GM23248 (cell line): ENCODE measurements at regions not wholly inside any gene's neighbourhood (a gene's known extent, or its start where the extent isn't known, plus 50 kb on each side); places are given as distances from the start of the nearest gene placed in this dataset.
"Not testable (repeated sequence)": the region's sequence is repeated elsewhere in the genome, so short reads cannot be mapped to it uniquely, and the experiment has no call there.

ENCODE experiments used
- DNase-seq: peaks from one replicate; pipeline ENCODE4 v3.0.0-alpha.2; 2015
- H2AFZ ChIP-seq: fragments of 200-600 bp; sonication (generic); 2 replicates; pipeline ENCODE4 v1.6.1; 2016; ENCODE audit warnings: antibody characterized with exemption
- H3F3A ChIP-seq: fragments of 200-600 bp; sonication (generic); 2 replicates; pipeline ENCODE4 v1.6.1; 2016; ENCODE audit warnings: mild to moderate bottlenecking, antibody characterized with exemption, mixed run types; ENCODE audit not compliant: insufficient read depth
- H3K27ac ChIP-seq: fragments of 200-600 bp; sonication (generic); 2 replicates; pipeline ENCODE4 v1.5.1; 2016; ENCODE audit warnings: mild to moderate bottlenecking
- H3K27me3 ChIP-seq: fragments of 200-600 bp; sonication (generic); replicated peaks from 2 replicates; pipeline ENCODE4 v1.6.1; 2016; ENCODE audit warnings: mild to moderate bottlenecking; ENCODE audit not compliant: insufficient read depth
- H3K36me3 ChIP-seq: fragments of 200-600 bp; sonication (generic); 2 replicates; pipeline ENCODE4 v1.6.1; 2016; ENCODE audit warnings: low read depth, mild to moderate bottlenecking
- H3K4me1 ChIP-seq: fragments of 200-600 bp; sonication (generic); 2 replicates; pipeline ENCODE4 v1.6.1; 2016; ENCODE audit warnings: mild to moderate bottlenecking; ENCODE audit not compliant: insufficient read depth
- H3K4me2 ChIP-seq: fragments of 200-600 bp; sonication (generic); one replicate; pipeline ENCODE4 v1.6.1; 2016; ENCODE audit warnings: mild to moderate bottlenecking; ENCODE audit not compliant: unreplicated experiment
- H3K4me3 ChIP-seq: fragments of 200-600 bp; sonication (generic); 2 replicates; pipeline ENCODE4 v1.5.1; 2016; ENCODE audit warnings: mild to moderate bottlenecking
- H3K79me2 ChIP-seq: fragments of 200-600 bp; sonication (generic); 2 replicates; pipeline ENCODE4 v1.6.1; 2016; ENCODE audit warnings: mild to moderate bottlenecking; ENCODE audit not compliant: insufficient read depth
- H3K9ac ChIP-seq: fragments of 200-600 bp; sonication (generic); 2 replicates; pipeline ENCODE4 v1.6.1; 2016; ENCODE audit warnings: mild to moderate bottlenecking
- H3K9me2 ChIP-seq: fragments of 200-600 bp; sonication (generic); 2 replicates; pipeline ENCODE4 v1.6.1; 2016; ENCODE audit warnings: mixed run types, mild to moderate bottlenecking, moderate library complexity; ENCODE audit not compliant: insufficient read depth
- H3K9me3 ChIP-seq: fragments of 200-600 bp; sonication (generic); one replicate; pipeline ENCODE4 v1.6.1; 2017; ENCODE audit warnings: low read depth
- H4K20me1 ChIP-seq: fragments of 200-600 bp; sonication (generic); 2 replicates; pipeline ENCODE4 v1.6.0; 2016; ENCODE audit not compliant: insufficient read depth
- WGBS, 2 experiments: methylation state at CpG; one replicate each; pipeline ENCODE4 v1.1.6; 2015 to 2017; ENCODE audit warnings: low lambda C conversion rate in 2 of 2, low coverage in 1 of 2; ENCODE audit errors: missing lambda C conversion rate in 2 of 2; 5-methylcytosine and 5-hydroxymethylcytosine counted together
- in situ Hi-C: fragments of 300-500 bp; cut with MboI; formaldehyde crosslinking; loops from 2 replicates; pipeline ENCODE4 v1.15.0; 2020

DNA sequence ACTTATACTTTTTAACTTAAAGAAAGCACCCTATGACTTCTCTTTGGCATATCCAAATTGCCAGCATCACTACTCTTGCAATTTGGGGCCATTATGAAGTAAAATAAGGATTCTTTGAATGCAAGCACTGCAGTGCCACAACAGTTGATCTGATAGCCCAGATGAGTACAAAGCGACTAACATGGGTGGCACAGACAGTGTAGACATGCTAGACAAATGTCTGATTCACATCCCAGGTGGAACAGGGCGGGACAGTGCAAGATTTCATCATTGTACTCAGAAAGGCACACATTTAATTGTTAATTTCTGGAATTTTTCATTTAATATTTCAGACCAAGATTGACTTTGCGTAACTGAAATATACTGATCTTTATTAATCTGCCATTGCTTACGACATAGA lies 68.5 kb upstream of the MTLN start:
- H3K79me2 ChIP-seq, H3K9me2 ChIP-seq, in situ Hi-C loops, H3K4me2 ChIP-seq, H3K9ac ChIP-seq, H3K27ac ChIP-seq, DNase-seq, H3K9me3 ChIP-seq, H3F3A ChIP-seq, H3K36me3 ChIP-seq, H3K4me1 ChIP-seq, H3K27me3 ChIP-seq, H2AFZ ChIP-seq, H4K20me1 ChIP-seq, H3K4me3 ChIP-seq: not testable (repeated sequence)
- 95 to 98% methylated on average over 2 of the region's 4 CpGs for WGBS, 2 experiments

DNA sequence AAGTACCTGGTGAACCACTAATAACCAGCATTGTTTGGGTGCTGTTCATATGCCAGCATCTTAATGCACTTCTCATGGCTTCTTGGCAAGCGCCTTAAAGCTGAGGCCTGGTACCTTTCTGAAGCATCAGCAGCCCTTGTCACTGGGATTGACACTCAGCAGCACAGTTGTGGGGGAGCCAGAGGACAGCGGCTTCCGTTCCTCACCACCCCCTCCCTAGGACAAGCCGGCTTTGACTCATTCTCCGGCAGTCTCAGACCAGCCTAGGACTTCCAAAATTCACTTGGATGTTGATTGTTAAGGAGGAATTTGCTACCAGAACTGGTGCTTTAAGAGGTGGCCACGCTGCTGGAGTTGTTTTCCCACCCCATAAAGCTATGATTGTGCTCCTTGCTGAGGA lies 64.7 kb upstream of the MTLN start:
- WGBS, 2 experiments: no CpG with 5 or more reads among the region's 6 CpGs
- H3K9me2 ChIP-seq, H3K4me3 ChIP-seq, H3K27ac ChIP-seq, H2AFZ ChIP-seq, H3K36me3 ChIP-seq, H3K4me2 ChIP-seq, in situ Hi-C loops, H3K9ac ChIP-seq, H3K27me3 ChIP-seq, H3K79me2 ChIP-seq, DNase-seq, H3K9me3 ChIP-seq, H3F3A ChIP-seq, H3K4me1 ChIP-seq, H4K20me1 ChIP-seq: not testable (repeated sequence)

DNA sequence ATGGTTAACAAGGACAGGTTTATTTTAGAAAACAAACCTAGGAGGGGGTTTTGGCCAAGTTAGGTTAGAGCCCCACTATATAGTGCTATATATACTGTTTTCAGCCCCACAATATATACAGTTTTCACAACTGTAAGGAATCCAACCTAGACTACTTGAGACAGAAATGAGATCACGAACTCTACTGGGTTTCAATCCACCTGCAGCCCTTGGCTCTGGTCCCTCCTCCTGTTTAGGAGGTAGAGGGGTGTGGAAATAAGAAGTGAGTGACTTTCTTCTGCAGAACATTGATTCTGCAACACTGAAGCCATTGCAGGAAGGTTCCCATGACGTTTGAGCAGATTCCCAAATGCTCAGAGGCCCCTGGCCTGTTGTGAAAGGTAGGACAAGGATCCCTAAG lies 63.7 kb upstream of the MTLN start:
- in situ Hi-C loops, H3K27ac ChIP-seq, H3F3A ChIP-seq, H3K9me3 ChIP-seq, H3K4me3 ChIP-seq, H3K36me3 ChIP-seq, H4K20me1 ChIP-seq, H3K4me1 ChIP-seq, H2AFZ ChIP-seq, H3K4me2 ChIP-seq, H3K27me3 ChIP-seq, H3K9me2 ChIP-seq, H3K9ac ChIP-seq, H3K79me2 ChIP-seq, DNase-seq: not testable (repeated sequence)
- WGBS, 2 experiments: 75 to 79% methylated on average over 1 of the region's 2 CpGs

DNA sequence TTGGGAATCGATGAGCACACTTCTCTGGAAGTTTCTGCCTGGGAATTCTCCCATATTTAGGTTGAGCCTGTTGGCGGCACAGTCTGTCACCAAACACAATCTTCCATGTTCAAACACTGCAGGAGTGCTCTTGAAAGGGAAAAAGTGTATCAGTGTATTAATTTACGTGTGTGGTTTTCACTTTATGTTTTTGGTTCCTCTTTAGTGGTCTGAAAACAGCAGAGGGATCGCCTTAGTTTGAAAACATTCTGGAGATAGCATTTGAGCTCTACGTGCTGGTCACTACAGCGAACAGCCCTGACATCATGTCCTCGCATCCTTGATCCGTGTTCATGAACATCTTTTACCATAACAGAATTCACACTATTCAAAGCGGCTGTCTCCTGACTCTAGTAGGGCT lies 57.3 kb upstream of the MTLN start:
- in situ Hi-C loops: not testable (repeated sequence)

DNA sequence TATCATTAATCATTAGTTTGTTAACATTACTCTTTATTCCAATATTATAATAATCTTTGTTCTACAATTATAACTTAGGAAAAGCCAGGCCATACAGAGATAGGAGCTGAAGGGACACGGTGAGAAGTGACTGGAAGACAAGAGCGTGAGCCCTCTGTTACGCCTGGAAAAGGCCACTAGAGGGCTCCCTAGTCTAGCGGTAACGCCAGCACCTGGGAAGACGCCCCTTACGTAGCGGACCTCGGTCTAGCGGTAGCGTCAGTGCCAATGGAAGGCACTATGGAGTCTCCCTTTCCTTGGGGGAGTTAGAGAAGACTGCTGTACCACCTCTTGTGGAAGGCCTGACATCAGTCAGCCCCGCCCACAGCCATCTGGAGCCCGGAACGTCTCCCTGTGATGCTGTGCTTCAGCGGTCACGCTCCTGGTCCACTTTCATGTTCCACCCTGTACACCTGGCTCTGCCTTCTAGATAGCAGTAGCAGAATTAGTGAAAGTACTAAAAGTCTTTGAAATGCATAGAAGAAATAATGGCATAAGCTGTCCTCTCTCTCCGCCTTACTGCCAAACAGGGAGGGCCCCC lies 55.6 kb upstream of the MTLN start:
- 23% methylated on average over 5 to 6 of the region's 17 CpGs for WGBS, 2 experiments

More for the DNA sequence above, 57.3 kb upstream of the MTLN start:
- H3K79me2 ChIP-seq, H3K36me3 ChIP-seq, DNase-seq, H3K27ac ChIP-seq, H3K9ac ChIP-seq, H3K27me3 ChIP-seq, H3K4me3 ChIP-seq, H3K9me3 ChIP-seq, H4K20me1 ChIP-seq, H3K4me1 ChIP-seq, H3F3A ChIP-seq, H2AFZ ChIP-seq, H3K4me2 ChIP-seq, H3K9me2 ChIP-seq: not testable (repeated sequence)
- WGBS, 2 experiments: 93 to 96% methylated on average over 6 to 7 of the region's 9 CpGs

DNA sequence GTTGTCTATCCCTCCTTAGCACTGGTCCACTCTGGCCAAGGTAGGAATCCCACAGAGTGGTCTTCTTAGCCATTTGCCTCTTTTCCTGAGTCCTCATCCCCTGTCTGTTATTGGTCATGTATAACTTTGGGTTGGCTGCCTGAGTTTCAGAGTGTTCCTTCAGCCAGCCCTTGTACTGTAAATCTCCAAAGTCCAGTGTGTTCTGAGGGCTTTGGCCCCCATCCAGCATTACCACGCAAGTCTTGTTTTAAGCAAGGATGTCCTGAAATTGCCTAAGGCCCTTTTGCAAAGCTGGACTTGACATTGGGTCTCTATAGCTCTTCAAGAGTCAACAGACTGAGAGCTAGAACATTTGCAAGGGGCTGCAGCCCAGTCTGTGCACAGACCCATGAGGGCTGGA lies 52.5 kb upstream of the MTLN start:
- H3K9ac ChIP-seq, H3K27ac ChIP-seq, H3K9me3 ChIP-seq, H3K4me1 ChIP-seq, DNase-seq, H3K27me3 ChIP-seq, H3F3A ChIP-seq, H3K79me2 ChIP-seq, H3K9me2 ChIP-seq, H3K4me2 ChIP-seq, H3K4me3 ChIP-seq, H2AFZ ChIP-seq, in situ Hi-C loops, H3K36me3 ChIP-seq, H4K20me1 ChIP-seq: not testable (repeated sequence)
- no CpG with 5 or more reads among the region's 1 CpG for WGBS, 2 experiments

More for the DNA sequence above, 55.6 kb upstream of the MTLN start:
- H3K27ac ChIP-seq, DNase-seq, H3K4me1 ChIP-seq, H3K36me3 ChIP-seq, H3K79me2 ChIP-seq, H3K9me3 ChIP-seq, H3K9ac ChIP-seq, H3K27me3 ChIP-seq, H3K4me2 ChIP-seq, in situ Hi-C loops, H3F3A ChIP-seq, H3K9me2 ChIP-seq, H4K20me1 ChIP-seq, H2AFZ ChIP-seq: not testable (repeated sequence)
- H3K4me3 ChIP-seq: peak overlapping the region; percentile 47; the same call in 1 of the 2 replicates

DNA sequence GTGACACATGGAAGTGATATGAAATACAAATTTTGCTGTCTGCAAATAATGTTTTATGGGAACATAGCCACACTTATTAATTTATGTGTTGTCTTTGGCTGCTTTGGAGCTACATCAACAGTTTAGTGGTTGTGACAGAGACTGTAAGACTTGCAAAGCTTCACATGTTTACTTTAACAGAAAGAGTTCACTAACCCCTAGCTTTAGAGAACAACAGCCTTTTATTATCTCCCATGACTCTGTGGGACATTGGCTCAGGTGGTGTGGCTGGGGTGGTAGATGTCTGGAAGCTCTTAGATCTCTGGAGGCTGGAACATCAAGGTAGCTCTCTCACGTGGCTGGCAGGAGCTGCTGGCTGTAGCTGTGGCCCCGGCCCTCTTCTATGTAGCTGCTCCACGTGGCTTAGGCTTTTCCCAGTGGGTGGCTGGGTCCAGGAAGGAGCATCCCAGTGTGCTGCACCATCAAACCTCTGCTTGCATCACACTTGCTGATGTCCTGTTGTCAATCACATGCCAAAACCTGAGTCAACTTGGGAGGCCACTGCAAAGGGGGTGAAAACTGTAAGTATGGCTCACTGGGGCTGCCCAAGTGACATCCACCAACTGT lies 51.8 kb upstream of the MTLN start:
- H4K20me1 ChIP-seq, H3K27ac ChIP-seq, H3K9me3 ChIP-seq, in situ Hi-C loops, H3K36me3 ChIP-seq, H3K4me1 ChIP-seq, H3K9ac ChIP-seq, H3K79me2 ChIP-seq, H3F3A ChIP-seq, H3K9me2 ChIP-seq, H3K4me2 ChIP-seq, DNase-seq, H3K27me3 ChIP-seq, H3K4me3 ChIP-seq, H2AFZ ChIP-seq: not testable (repeated sequence)
- WGBS, 2 experiments: no CpG with 5 or more reads among the region's 3 CpGs

DNA sequence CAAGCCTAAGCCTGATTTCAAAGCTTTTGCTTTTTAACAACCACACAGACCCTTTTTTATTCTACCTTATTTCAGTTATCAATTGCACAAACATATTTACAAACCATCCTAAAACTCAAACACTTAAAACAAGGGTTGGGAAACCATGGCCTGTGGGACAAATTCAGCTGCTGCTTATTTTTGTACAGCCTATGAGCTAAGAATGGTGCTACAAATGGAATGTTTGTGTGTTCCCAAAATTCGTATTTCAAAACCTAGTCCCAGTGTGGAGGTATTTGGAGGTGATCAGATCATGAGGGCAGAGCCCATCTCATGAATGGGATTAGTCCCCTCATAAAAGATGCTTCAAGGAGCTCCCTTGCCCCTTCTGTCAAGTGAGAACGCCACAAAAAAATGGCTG lies 51.1 kb upstream of the MTLN start:
- H3K27ac ChIP-seq, in situ Hi-C loops, H3K36me3 ChIP-seq, H4K20me1 ChIP-seq, H3F3A ChIP-seq, H3K27me3 ChIP-seq, H3K79me2 ChIP-seq, H3K4me3 ChIP-seq, H3K9ac ChIP-seq, H3K4me1 ChIP-seq, H3K9me3 ChIP-seq, H2AFZ ChIP-seq, DNase-seq, H3K4me2 ChIP-seq, H3K9me2 ChIP-seq: not testable (repeated sequence)
- WGBS, 2 experiments: 93 to 100% methylated on average over 1 of the region's 2 CpGs
